ENCODE measurements at regions not wholly inside any gene's neighbourhood (a gene's known extent, or its start where the extent isn't known, plus 50 kb on each side); places are given as distances from the start of the nearest gene placed in this dataset.

- H3K9me3 ChIP-seq (ENCODE audit: control insufficient read depth in 2 of 3, insufficient read depth in 1 of 3, low read length in 3 of 3): no peaks in the 10 kb centered on the region
- TF ChIP-seq CTCF (IDR thresholded peaks at IDR 0.05; ENCODE audit: borderline replicate concordance, extremely low read depth, insufficient read depth): no peak
- no peaks in the 10 kb centered on the region for H3K36me3 ChIP-seq (ENCODE audit: control insufficient read depth in 2 of 3, insufficient read depth in 3 of 3, low read length in 3 of 3)
- FAIRE-seq (peak; percentile 35), DNase-seq (no peak)
- intact Hi-C loops (cut with DNase I): no loop called here
- no peak overlapping the region for H3K4me3 ChIP-seq (ENCODE audit: low read length in 3 of 3)
- H3K27me3 ChIP-seq (ENCODE audit: control insufficient read depth, insufficient read depth, low read length): no peaks in the 10 kb centered on the region
- H3K4me1 ChIP-seq (ENCODE audit: control insufficient read depth in 2 of 3, insufficient read depth in 2 of 3, low read depth in 1 of 3, low read length in 3 of 3): no peaks in the 10 kb centered on the region
- no peak overlapping the region for H3K9ac ChIP-seq (ENCODE audit: low read length in 3 of 3)
- H3K27ac ChIP-seq (ENCODE audit: low read depth in 2 of 2, low read length in 2 of 2): no peak overlapping the region
These were observed 293.0 kb upstream of the VRK2 start for GRCh38 chr2:57753636-57754035.

- Histone ChIP-seq H3K4me1 (ENCODE audit: control insufficient read depth in 2 of 3, insufficient read depth in 2 of 3, low read depth in 1 of 3, low read length in 3 of 3) (peaks cover 0 to 2% (median 0%) of the 10 kb centered on the region in 3 donors), H3K4me3 (ENCODE audit: low read length in 3 of 3) (no peak overlapping the region), H3K9me3 (ENCODE audit: control insufficient read depth in 2 of 3, insufficient read depth in 1 of 3, low read length in 3 of 3) (no peaks in the 10 kb centered on the region), H3K27ac (ENCODE audit: low read depth in 2 of 2, low read length in 2 of 2) (no peak overlapping the region), H3K36me3 (ENCODE audit: control insufficient read depth in 2 of 3, insufficient read depth in 3 of 3, low read length in 3 of 3) (no peaks in the 10 kb centered on the region), H3K27me3 (ENCODE audit: control insufficient read depth, insufficient read depth, low read length) (no peaks in the 10 kb centered on the region), H3K9ac (ENCODE audit: low read length in 3 of 3) (no peak overlapping the region)
- no peak for TF ChIP-seq CTCF (IDR thresholded peaks at IDR 0.05; ENCODE audit: borderline replicate concordance, extremely low read depth, insufficient read depth)
- no peak for DNase-seq
- no peak for FAIRE-seq
- intact Hi-C loops (cut with DNase I): no loop called here
These were observed 287.9 kb upstream of the VRK2 start for GRCh38 chr2:57758686-57759085.

- FAIRE-seq (no peak), DNase-seq (peak in 1 of 5 donors; percentile 2)
- no peak overlapping the region for H3K4me3 ChIP-seq (ENCODE audit: low read length in 3 of 3)
These were observed 287.5 kb upstream of the VRK2 start for GRCh38 chr2:57759131-57759530.

More at GRCh38 chr2:57759131-57759530, 287.5 kb upstream of the VRK2 start:
- Histone ChIP-seq H3K27me3 (ENCODE audit: control insufficient read depth, insufficient read depth, low read length) (no peaks in the 10 kb centered on the region), H3K4me1 (ENCODE audit: control insufficient read depth in 2 of 3, insufficient read depth in 2 of 3, low read depth in 1 of 3, low read length in 3 of 3) (peaks cover 0 to 2% (median 0%) of the 10 kb centered on the region in 3 donors), H3K9ac (ENCODE audit: low read length in 3 of 3) (no peak overlapping the region), H3K27ac (ENCODE audit: low read depth in 2 of 2, low read length in 2 of 2) (no peak overlapping the region), H3K9me3 (ENCODE audit: control insufficient read depth in 2 of 3, insufficient read depth in 1 of 3, low read length in 3 of 3) (no peaks in the 10 kb centered on the region), H3K36me3 (ENCODE audit: control insufficient read depth in 2 of 3, insufficient read depth in 3 of 3, low read length in 3 of 3) (no peaks in the 10 kb centered on the region)
- TF ChIP-seq CTCF (IDR thresholded peaks at IDR 0.05; ENCODE audit: borderline replicate concordance, extremely low read depth, insufficient read depth): no peak
- intact Hi-C loops (cut with DNase I): no loop called here

All from kidney (tissue), 13 donors.